ENCODE measurements at regions not wholly inside any gene's neighbourhood (a gene's known extent, or its start where the extent isn't known, plus 50 kb on each side); places are given as distances from the start of the nearest gene placed in this dataset.

- Histone ChIP-seq H3K9ac (ENCODE audit: low read length) (no peak overlapping the region), H3K79me2 (ENCODE audit: insufficient read depth, low read length) (no peaks in the 10 kb centered on the region), H3K9me2 (ENCODE audit: insufficient read depth) (no peaks in the 10 kb centered on the region), H3K4me3 (replicated peaks in 1 of 2; ENCODE audit: low read depth in 1 of 2, low read length in 2 of 2) (no peak overlapping the region), H3K4me2 (ENCODE audit: low read length) (no peak overlapping the region), H3K27ac (ENCODE audit: low read depth, low read length) (no peak overlapping the region), H2AFZ (ENCODE audit: low read depth, low read length, poor library complexity, severe bottlenecking) (no peak overlapping the region), H3K9me3 (ENCODE audit: control insufficient read depth in 1 of 2, insufficient read depth in 1 of 2, low read depth in 1 of 2, low read length in 2 of 2) (no peaks in the 10 kb centered on the region), H3K27me3 (ENCODE audit: insufficient read depth, low read length) (peaks cover 16% of the 10 kb centered on the region), H4K20me1 (ENCODE audit: insufficient read depth) (no peaks in the 10 kb centered on the region), H3K4me1 (ENCODE audit: control insufficient read depth in 1 of 2, insufficient read depth in 2 of 2, low read length in 2 of 2) (no peaks in the 10 kb centered on the region), H3K36me3 (ENCODE audit: control insufficient read depth in 1 of 2, insufficient read depth in 2 of 2, low read length in 2 of 2) (no peaks in the 10 kb centered on the region)
- ChIA-PET CTCF (no interaction called here), RAD21 (ENCODE audit: low non-redundant PET in 1 of 2, low total read pairs in 2 of 2, uncharacterized antibody in 2 of 2, unreplicated experiment in 2 of 2) (no interaction called here), POLR2A (no interaction called here)
- TF ChIP-seq POLR2A (IDR thresholded peaks at IDR 0.05; ENCODE audit: borderline replicate concordance, extremely low read depth, insufficient read depth, insufficient read length) (no peak), REST (IDR thresholded peaks at IDR 0.05; ENCODE audit: low read depth) (no peak), CTCF (IDR thresholded peaks at IDR 0.05 in 2 of 3, conservative IDR thresholded peaks at IDR 0.05 in 1 of 3; ENCODE audit: borderline replicate concordance in 1 of 3, insufficient read depth in 1 of 3, low read depth in 2 of 3, low read length in 2 of 3) (no peak), ZNF274 (IDR thresholded peaks at IDR 0.05; ENCODE audit: low read depth, low read length) (no peak), SRF (IDR thresholded peaks at IDR 0.05; ENCODE audit: low read depth) (no peak), SP1 (IDR thresholded peaks at IDR 0.05; ENCODE audit: low read depth) (no peak), TCF7L2 (IDR thresholded peaks at IDR 0.05; ENCODE audit: borderline replicate concordance, extremely low read depth, insufficient read depth, insufficient read length) (no peak), RAD21 (IDR thresholded peaks at IDR 0.05; ENCODE audit: low read depth) (no peak), CEBPB (IDR thresholded peaks at IDR 0.05; ENCODE audit: low read depth) (no peak), EZH2 (IDR thresholded peaks at IDR 0.05) (no peak), POLR2AphosphoS5 (IDR thresholded peaks at IDR 0.05; ENCODE audit: low read depth, low read length) (no peak), EZH2phosphoT487 (IDR thresholded peaks at IDR 0.05; ENCODE audit: borderline replicate concordance) (no peak), ZFX (IDR thresholded peaks at IDR 0.05) (no peak), SIN3A (IDR thresholded peaks at IDR 0.05; ENCODE audit: low read depth) (no peak), ZBTB33 (IDR thresholded peaks at IDR 0.05; ENCODE audit: extremely low read depth, insufficient replicate concordance, low read length) (no peak), JUND (IDR thresholded peaks at IDR 0.05) (no peak)
- intact Hi-C loops (cut with micrococcal nuclease) = no loop called here
- DNase-seq (ENCODE audit: low read depth, low spot score) (no peak), ATAC-seq (no peak)
- no TSS peak for BruUV-seq (replicated peaks)
Measured at GRCh38 chr11:135017296-135017695, 605.3 kb upstream of the B3GAT1 start.

All from HCT116 (cell line).